HK-2 (cell line): ENCODE measurements at regions not wholly inside any gene's neighbourhood (a gene's known extent, or its start where the extent isn't known, plus 50 kb on each side); places are given as distances from the start of the nearest gene placed in this dataset.

Experiments
- DNase-seq: peaks from one replicate; pipeline ENCODE4 v3.0.0-alpha.2; 2018; ENCODE audit not compliant: unreplicated experiment

- DNase-seq: no peak
These were observed 728.3 kb upstream of the SEMA6A start for GRCh38 chr5:117302949-117303348.

DNA sequence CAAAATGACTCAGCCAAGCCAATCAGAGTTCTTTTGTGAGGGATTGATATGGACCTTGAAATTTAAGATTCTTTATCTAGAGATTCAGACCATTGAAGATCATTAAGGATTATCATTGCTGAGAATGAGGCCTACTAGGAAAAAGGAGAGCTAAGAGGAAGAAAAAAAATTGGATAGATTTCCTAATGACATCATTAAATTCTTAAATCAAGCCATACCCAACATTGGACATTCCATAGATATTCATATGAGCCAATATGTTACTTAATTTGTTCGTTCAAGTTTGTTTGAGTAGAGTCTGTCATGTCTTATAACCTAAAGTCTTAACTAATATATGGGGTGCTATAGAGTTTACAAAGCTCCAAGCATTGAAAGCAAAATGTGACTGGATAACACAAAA is 727.9 kb upstream of the SEMA6A start:
- no peak for DNase-seq

- no peak for DNase-seq
These were observed 725.3 kb upstream of the SEMA6A start for GRCh38 chr5:117299936-117300328.

DNA sequence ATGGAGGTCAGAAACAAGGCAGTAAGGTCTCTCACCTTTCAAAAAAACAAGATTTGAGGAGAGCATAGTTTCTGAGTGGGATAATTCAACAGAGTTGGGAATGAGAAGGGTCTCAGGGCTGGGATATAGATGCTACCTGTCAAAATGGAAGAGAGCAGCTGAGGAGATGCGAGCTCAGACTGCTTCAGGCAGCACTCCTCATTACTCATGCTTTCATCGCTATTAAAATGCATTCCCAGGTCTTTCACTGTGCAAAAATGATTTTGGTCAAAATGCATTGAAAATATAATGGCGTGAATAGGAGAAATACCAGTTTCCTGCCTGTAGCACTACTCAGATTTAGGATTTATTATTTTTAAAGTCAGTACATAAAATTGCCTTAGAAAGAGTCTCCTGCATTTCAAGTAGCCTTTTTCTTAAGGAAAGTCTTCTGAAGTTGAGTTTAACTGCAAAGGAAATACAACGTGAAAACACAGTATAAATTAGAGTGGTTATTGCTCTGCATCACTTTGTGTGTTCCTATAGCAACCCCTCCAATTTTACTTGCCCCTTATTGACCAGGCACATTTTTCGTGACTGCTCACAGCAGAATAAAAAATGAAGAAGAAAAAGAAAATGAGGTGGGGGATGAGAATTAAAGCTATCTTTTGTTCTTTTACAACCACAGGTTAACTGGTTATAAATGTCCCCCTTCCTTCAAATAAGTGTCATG is 724.8 kb upstream of the SEMA6A start:
- DNase-seq: no peak

DNA sequence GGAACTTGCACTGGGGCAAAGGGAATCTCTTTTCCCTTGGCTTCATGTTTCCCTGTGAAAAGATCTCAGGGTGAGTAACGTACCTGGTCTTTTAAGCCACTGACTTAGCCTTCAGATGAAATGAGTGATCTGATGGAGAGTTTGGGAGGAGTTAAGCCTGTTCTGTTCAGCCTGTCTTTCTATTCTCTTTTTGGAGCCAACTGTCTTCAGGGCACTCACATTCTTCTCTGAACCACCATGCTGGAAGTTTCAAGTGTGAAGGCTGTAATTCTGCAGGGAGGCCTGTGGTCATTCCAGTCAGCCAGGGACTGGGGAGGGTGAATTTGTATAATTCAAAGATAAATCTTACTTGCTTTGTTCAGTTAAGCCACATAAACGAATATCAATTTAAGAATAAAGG is 722.2 kb upstream of the SEMA6A start:
- DNase-seq: no peak

DNA sequence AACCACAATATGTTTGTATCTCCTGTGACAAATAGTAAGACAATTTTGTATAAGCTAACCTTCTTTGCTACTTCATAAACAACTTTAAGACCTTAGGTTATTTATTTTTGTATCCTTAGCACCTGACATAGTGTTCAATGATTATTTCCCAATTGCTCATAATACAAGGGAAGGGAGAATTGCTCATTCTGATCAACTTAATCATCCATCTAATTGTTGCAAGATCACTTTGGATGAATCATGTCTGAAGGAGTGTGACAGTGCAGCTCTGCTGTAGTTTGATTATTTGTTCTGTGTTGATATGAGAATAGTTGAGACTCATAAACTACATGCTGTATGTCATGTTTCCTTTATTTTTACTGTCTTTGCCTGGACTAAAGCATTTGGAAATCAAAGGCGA is 721.3 kb upstream of the SEMA6A start:
- DNase-seq: no peak

- DNase-seq: no peak
These were observed 712.2 kb upstream of the SEMA6A start for GRCh38 chr5:117286813-117287212.

DNA sequence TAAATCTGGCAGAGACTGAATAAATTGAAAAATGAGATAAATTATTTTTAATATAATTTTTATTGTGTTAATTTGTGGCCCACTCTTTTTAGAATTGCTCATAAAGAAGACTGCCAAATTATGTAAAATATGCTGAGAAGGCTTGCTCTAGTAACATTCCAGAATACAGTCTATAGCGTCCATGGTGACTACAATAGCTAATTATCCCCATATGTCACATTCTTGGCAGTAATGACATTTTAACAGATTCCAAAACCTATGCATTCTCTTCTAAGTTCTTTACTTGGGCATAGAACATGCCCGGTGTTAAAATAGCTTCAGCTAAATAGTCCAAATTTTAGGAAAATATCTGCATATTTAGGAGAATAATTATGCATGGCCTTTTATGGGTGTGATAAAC is 697.0 kb upstream of the SEMA6A start:
- no peak for DNase-seq

DNA sequence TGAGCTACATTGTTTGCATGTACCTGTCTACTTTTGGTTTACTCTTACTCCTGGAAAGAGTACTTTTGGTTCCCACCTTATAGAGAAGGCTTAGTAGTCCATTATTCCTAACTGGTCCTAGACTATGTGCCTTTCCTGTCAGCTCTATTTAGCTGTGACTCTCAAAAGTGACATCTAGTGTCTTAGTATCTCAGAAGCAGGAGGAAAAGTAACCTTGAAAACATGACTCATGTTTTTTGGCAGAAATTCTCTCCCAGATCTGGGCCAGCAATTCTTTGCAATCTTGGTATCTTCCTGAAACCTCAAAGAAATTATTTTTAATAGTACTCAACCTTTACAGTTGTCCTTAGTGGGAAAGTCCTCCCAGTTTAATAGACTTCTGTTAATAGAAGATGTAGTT is 691.7 kb upstream of the SEMA6A start:
- DNase-seq: no peak

DNA sequence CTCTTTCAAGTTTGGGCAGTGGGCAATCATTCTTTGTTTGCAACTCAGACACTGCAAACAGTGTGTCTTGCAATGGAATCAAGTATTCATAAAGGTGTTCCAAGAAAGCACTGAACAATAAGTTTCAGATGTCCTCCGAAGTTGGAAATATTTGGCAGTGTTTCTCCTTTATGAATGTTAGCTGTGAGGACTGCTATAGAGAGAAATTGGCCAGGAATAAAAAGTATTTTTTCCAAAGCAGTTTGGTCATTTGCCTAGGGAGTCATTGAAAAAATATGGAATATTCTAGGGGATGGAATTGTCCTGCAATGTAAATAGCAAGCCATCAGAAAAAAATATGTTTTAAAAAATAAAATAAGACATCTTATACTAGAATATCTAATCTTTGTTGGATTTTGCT is 688.6 kb upstream of the SEMA6A start:
- DNase-seq: no peak

- no peak for DNase-seq
These were observed 688.0 kb upstream of the SEMA6A start for GRCh38 chr5:117262572-117263131.

GRCh38 chr5:117261948-117262571 is 687.4 kb upstream of the SEMA6A start:
- DNase-seq: no peak

- no peak for DNase-seq
These were observed 680.8 kb upstream of the SEMA6A start for GRCh38 chr5:117255211-117256027.

GRCh38 chr5:117252566-117252965 is 677.9 kb upstream of the SEMA6A start:
- no peak for DNase-seq

DNA sequence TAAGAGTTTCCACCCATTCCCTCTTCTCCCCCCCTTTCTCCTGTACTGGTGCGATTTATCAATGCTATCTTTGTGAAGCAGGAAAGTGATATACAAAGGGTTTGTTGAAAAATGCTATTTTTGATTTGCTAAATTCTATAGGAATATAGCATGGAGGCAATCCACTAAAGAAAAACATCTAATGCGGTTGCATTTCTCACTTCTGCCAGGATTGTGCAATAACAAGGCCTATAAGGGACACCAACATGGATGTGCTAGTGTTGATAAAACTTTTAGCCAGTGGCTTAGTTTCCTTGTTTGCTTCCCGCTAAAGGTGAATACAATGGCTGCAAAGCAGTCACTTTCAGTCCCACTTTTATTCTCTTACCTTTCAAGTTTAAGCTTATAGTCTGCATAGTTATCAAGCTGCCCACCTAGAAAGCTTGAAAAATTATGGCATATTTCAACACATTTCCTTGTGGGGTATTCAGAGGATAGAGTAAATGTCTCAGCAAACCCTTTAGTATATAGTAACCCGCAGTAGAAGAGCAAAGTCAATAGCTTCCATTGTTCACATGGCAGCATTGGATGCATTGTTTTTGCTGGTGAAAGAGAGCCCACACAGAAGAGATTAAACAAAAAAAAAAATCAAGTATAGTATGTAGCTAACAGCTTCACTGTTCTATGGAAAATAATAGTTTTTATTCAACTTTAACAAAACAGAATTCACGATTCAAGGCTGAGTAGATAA is 674.6 kb upstream of the SEMA6A start:
- no peak for DNase-seq

DNA sequence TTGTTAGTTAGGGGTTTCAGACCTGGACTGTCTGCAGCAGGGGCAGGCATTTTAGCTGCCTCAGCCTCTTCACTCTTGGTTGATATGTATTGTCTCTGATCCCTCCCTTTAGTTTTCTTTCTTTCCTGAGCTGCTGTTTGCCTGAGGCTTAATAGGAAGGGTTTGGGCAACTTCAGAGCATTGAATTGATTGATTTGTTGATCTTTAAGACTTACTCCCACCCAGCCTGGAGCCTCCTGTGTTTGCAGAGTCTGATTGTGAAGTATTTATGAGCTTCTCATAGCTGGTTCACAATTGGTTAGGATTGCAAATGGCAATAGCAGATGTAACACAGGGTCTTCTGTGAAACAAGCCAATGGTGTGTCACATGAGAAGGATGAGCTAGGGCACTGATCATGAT is 671.8 kb upstream of the SEMA6A start:
- no peak for DNase-seq

DNA sequence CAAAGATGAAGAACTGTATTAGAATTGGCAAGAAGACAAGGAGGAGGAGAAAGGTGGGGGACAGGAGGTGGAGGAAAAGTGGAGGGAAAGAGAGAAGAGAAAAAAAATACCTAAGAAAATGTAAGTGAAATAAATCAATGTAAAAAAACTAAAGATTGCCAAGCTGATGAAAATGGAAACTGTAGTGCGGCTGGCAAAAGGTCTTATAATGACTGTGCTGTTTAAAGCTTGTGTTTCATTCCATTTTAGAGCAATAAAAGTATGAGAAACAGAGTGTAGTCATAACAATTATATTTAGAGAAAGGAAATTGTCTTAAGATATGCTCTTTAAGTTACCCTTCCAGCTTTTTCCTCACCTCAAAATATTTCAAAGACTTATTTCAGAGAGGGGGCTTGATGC is 670.5 kb upstream of the SEMA6A start:
- DNase-seq: no peak

DNA sequence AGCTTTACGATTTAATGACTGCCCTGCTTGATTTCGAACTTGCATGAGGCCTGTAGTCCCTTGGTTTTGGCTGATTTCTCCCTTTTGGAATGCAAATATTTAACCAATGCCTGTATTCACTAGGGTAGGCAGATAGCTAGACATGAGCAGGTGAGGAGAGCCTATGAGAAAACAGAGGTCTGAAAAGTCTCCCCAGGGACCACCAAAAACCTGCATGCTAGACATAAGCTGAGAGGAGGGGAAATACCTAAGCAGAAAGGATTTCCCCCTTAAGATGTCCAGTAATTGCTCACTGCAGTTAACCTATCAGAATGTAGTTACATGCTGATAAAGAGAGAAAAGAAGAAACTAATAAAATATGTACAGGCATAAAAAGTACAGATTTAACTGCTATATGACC is 667.4 kb upstream of the SEMA6A start:
- DNase-seq: no peak

DNA sequence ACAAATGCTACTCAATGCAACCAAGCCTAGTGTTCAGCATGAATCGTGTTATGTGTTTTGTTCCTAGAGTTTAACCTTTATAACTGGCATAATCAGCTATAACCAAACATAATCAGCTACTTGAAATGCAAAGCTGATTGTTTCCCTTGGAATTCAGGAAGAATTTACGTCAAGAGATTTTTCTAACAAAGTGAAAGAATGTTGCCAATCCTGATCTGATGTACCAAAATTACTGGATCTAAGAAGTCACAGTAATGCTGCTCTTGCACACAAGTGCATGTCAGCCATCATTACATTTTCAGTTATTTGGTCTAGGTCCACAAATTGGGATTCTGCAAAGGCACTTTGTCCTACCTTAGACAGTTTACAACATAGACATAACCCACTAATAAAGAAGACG is 662.3 kb upstream of the SEMA6A start:
- no peak for DNase-seq

- no peak for DNase-seq
These were observed 661.2 kb upstream of the SEMA6A start for GRCh38 chr5:117235786-117236185.

DNA sequence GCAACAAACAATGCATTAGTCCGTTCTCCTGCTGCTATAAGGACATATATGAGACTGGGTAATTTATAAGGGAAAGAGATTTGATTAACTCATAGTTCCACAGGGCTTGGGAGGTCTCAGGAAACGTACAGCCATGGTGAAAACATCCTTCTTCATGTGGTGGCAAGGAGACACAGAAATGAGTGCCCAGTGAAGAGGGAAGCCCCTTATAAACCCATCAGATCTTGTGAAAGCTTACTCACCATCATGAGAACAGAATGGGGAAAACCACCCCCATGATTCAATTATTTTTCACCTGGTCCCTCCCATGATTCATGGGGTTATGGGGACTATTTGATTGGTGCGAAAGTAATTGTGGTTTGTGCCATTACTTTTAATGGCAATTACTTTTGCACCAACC is 655.8 kb upstream of the SEMA6A start:
- DNase-seq: no peak

DNA sequence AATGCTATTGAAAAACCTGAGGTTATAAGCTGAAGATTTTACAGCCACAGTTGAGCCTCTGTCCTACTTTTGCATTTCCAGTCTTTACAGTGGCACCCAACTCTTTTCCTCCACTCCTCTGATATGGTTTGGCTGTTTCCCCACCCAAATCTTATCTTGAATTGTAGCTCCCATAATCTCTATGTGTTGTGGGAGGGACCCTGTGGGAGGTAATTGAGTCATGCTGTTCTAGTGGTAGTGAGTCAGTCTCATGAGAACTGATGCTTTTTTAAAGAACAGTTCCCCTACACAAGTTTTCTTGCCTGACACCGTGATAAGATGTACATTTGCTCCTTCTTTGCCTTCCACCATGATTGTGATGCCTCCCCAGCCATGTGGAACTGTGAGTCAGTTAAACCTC is 646.1 kb upstream of the SEMA6A start:
- no peak for DNase-seq
